CD4-positive, alpha-beta T cell treated with Interleukin-2 at 100 ng/mL for 4 hours (primary cell): ENCODE measurements at regions not wholly inside any gene's neighbourhood (a gene's known extent, or its start where the extent isn't known, plus 50 kb on each side); places are given as distances from the start of the nearest gene placed in this dataset.
"Not testable (repeated sequence)": the region's sequence is repeated elsewhere in the genome, so short reads cannot be mapped to it uniquely, and the experiment has no call there.

ENCODE experiments used
- DNase-seq: peaks from one replicate; pipeline ENCODE4 v3.0.0-alpha.2; 2020; ENCODE audit warnings: low spot score

DNA sequence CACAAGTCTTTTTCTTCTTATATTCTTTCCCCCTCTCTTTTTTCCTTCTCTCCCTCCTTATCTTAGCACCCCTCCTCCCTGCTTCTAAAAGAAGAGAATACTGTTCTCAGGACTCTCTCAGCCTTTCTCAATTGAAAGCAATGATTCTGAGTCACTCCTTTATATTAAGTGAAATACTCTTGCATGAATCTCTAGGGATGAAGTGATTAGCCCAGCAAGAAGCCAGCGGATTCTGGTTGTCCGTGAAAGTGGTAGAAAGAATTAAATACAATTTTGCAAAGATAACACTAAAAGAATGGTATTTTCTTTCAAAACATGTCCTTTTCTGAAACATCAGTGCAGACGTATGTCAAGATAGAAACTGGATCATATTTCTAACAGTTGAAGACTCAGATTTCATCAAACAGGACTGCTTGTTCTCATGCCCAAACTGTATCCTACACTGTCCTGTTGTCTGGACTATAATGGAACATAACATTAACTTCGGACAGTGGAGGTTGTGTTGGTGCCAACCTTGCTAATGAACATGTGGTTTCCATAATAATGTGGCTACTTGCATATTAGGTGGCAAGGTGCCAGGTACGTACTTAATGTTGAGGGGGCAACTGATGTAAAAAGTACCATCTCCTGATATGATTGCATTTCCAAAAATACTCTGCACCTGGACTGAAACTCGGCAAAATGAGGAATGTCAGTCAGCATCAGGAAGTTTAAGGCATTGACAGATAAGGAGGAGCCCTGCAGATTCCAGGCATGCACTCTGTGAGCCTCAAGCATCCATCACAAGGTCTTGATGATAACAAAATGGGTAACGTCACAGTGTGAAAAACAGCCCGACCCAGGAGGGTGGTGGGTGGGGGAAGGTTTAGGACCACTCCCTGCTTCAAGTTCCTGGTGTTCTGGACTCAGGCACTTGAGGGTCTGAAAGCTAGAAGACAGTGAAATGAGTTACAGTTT is 357.2 kb downstream of the DLEU7 start:
- DNase-seq, result no peak

DNA sequence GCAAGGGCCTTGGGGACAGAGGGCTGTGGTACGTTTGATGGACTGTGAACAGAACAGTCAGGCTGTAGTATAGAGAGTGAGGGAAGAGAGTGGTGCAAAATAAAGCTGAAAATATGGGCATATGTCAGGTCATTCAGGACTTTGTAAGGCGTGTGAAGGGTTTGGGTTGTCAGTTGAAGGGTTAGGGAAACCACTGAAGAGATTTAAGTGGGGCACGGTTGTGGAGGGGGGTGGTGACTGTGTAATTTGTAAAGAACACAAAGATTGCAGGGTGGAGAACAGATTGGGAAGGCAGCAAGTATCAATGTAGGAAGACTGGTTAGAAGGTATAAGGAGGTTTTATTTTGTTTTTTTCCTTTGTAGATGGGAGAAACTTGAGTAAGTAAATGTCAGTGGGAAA is 349.8 kb downstream of the DLEU7 start:
- DNase-seq, result no peak

DNA sequence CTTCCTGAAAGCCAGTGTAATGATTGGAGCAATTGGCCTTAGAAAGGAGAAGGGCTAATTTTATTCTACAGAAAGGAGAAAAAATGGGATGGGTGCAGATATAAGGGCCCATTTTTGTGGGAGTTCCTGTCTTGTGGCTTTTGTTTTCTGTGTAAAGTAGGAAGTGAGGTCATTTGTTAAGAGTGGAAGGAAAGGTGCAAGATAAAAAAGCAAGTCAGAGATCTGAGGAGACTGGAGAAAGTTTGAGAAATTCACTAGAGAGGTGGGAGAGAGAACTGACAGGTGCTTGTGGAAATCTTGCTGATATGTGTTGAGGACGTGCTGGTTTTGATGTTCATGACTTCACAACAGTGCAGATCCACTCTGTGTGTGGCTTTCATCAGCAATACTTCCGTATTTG is 349.4 kb downstream of the DLEU7 start:
- DNase-seq, result no peak

DNA sequence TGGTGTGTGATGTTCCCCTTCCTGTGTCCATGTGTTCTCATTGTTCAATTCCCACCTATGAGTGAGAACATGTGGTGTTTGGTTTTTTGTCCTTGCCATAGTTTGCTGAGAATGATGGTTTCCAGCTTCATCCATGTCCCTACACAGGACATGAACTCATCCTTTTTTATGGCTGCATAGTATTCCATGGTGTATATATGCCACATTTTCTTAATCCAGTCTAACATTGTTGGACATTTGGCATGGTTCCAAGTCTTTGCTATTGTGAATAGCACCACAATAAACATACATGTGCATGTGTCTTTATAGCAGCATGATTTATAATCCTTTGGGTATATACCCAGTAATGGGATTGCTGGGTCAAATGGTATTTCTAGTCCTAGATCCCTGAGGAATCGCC is 340.3 kb downstream of the DLEU7 start:
- not testable (repeated sequence) for DNase-seq

DNA sequence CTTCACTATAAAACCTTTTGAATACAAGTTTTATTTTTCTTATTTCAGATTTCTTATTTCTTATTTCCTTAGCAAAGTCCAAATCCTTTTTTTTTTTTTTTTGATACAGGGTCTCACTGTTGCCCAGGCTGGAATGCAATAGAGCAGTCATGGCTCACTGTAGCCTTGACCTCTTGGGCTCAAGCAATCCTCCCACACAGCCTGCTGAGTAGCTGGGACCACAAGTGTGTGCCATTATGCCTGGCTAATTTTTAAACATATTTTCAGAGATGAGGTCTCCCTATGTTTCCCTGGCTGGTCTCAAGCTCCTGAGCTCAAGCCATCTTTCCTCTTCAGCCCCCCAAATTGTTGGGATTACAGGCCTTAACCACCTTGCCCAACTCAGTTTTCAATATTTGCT is 334.3 kb downstream of the DLEU7 start:
- DNase-seq, result no peak

DNA sequence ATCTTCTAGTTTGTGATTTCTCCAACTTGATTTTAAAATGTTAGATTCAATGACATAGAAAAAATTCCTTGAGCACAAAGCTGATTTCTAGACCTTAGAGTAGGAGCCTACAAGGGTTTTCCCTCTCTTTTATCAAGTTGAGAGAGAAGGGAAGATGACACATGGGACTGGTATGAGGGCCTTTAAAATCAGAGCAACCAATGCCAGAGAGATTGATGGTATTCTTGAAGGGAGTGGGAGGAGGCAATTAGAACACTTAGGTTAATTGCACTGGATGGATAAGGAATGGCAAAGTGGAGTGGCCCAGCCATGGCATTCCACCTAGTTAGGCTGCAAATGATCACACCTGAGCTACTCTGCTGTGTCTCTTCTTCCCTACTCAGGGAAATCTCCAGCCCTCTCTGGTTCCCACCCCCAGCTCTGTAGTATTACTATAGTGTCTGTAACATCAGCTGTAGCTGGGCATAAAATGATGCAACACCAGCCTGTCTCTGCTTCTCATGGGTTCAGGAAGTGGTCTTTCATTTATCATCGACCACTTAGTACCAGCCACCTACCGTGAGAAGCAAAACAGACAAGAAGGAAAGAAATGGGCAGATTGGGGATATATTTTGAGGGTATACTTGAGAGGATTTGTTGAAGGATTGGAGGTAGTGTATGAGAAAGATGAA is 333.6 kb downstream of the DLEU7 start:
- no peak for DNase-seq

DNA sequence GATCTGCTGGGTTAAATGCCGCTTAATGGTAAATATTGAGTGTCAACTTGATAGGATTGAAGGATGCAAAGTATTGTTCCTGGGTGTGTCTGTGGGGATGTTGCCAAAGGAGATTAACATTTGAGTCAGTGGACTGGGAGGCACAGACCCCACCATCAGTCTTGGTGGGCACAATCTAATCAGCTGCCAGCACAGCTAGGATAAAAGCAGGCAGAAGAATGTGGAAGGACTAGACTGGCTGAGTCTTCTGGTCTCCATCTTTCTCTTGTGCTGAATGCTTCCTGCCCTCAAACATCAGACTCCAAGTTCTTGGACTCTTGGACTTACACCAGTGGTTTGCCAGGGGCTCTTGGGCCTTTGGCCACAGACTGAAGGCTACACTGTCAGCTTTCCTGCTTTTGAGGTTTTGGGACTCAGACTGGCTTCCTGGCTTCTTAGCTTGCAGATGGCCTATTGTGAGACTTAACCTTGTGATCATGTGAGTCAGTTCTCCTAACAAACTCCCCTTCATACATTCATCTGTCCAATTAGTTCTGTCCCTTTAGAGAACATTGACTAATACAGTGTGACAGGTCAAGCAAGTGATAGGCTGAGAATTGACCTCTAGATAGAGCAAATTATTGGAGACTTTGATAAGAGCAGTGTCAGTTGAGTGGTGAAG is 332.5 kb downstream of the DLEU7 start:
- not testable (repeated sequence) for DNase-seq

DNA sequence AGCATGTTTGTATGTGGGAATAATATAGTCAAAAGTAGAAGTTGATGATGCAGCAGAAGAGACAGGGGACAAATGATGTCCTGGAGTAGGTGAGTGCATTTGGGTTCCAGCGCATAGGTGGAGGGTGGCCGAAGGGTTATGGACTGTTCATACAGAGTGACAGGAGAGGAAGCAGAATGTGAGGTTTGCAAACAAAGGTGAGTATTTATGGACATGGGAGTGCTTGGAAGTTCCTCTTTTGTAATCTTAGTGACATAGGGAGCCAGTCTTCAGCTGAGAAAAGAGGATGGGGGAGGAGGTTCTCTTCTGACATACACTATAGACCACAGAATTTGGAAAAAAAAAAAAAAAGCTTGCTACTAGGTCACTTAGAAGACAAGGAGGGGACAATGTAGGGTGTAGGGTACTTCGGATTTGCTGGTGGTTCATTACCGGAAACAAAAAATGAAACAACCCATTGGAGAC is 331.6 kb downstream of the DLEU7 start:
- peak; percentile 16 for DNase-seq

DNA sequence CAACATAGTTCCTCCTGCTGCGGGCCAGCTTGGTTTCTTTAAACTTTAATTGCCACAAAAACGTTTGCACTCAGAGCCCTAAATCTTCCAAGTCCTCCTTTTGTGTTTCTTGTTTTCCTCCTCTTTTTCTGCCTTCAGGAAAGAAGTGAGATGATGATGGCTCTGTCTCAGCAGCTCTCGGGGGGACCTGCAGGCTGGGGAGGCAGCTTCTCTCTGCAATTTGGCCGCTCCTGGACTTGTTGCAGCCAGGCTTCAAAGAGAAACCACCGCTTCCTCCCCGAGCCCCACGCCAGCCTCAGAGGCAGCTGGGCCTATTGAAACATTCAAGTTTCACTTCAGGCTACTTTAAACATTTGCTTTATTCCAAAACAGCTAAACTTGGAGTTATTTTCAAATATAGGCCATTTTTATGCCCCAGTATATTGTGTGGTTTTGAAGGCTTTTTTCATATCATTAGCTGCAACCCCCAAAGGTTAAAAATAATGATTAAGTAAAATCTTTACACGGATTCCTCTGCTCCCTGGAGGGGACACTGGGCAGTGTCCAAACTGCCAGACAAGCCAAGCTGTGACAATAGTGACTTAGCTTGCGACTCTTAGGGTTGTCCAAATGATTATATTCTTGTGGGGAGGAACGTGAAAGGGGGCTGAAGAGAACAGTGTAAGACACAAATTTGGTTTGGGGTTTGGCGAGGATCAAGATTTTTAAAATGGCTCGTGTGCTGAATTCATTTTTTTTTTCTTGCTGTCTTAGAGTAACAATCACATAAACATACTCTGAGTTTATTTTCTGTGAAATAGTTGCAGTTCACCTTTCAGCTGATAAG is 330.8 kb downstream of the DLEU7 start:
- DNase-seq, result peak; percentile 47

DNA sequence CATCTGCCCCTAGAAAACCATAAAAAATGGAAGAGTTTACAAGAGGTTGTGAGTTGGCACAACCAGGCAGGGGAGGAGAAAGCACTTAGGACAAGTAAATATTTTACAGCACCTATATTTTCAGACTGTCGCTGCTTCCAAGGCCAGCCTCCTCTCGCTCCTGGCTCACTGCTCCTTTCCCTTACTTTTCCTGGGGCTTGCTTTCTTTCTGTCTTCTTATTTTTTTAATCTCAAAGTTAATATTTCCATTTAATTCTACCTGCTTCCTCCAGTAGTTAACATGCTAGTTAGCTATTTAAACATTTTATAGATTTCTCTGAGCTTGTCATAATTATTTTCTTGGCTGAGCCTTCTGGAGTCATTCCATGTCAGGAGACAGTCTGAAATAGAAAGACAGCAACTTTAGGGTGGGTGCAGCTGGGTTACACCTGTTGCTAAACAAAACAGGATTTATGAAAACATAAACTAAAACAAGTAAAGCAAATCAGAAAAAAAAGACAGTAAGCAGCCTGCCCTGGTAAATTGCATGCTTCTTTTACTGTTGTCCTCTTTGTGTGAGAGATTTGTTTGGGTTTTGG is 330.1 kb downstream of the DLEU7 start:
- DNase-seq, result no peak

DNA sequence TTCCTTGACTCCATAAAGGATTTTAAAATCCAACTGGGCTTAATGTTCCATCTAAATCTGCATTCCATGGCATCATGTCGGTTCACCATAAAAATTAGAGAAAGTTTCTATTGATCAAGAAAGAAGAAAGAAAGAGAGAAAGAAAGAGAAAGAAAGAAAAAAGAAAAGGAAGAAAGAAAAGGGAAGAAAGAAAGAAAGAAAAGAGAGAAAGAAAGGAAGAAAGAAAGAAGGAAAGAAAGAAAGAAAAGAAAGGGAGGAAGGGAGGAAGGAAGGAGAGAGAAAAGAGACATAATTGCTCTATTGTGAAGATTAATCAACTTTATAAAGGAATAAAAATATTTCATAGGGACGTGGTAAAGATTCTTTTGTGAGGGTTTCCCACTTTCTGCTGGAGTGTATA is 329.2 kb downstream of the DLEU7 start:
- no peak for DNase-seq

DNA sequence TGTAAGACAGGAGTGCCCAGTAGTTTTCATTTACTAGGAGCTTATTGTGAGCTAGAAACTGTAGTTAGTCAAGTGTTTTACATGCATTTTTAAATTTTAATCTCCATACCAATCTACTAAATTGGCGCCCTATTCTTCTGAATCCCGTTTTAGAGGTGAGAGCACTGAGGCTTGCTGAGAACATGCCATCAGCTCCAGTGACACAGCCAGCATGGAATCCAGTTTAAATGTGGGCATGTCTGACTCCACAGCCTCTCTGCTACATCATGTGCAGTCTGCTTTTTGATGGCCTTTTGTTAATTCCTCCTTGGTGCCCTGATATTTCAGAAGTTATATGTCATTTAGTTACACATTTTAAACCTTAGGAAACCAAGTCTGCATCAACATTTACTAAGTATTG is 325.4 kb downstream of the DLEU7 start:
- no peak for DNase-seq

DNA sequence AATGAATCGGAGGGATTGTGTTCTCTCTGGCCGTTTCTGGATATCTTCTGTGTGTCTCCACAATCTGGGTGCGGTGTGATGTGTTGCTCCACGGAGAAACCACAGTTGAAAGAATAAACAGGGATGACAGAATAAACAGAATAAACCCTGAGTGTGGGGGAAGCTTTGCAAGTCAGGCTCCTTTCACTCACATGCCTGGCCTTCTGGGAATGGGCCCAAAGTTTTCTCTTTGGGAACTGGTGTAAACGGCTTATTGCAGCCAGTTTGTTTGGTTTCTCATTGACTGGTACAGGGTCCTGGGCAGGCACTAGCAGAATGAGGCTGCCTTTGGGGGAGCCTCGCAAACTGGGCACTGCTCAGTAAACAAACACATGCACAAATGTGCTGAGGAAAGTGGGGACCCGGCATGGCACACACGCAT is 324.7 kb downstream of the DLEU7 start:
- no peak for DNase-seq

DNA sequence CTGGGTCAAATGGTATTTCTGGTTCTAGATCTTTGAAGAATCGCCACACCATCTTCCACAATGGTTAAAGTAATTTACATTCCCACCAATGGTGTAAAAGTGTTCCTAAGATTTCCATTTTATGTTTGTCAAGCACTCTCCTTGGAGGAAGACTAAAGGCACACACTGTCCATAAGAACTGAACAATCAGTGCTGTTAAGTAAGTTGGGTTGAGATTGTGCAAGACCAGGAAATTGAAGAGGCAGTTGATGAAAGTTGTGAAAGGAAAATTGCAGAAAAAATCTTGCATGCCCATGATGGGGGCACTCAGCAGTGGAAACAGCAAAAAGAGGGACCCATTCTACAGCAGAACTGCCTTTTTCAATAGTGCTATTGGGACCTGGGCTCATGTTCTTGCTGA is 323.6 kb downstream of the DLEU7 start:
- no peak for DNase-seq

DNA sequence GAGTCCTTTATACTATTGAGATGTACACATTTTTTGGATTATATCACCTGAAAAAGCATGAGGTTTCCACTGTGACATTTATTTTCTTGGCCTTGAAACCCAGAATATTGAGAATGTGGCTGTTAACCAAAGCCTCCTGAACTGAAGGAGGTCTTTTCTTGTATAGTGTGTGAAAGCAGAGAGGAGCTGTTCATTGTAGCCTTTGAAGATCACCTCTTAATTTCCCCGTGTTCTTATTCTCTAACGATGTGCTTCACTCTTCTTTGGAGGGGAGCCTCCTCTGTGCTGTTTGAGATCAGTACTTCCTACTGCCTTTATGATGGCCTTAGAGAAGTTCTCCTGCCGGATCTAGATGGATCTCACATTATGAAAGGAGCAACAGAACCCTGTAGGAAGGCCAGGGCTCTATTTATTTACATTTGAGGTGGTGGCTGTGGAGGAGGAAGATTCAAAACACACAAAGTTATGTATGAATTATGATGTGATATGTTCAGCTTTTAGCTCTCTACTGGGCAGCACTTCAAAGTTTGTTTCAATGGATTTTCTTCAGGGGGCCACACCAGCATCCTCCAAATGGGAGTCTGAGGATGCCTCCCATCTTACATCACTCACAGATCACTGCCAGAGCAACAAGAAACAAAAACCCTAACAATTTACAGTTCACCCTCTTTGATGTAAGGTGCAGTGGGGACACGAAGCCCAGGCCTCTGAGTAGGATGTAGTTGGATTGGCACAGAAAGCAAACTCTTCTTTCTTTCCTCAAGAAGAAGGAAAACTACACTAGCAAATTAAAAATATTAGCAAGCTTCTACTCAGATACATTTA is 322.3 kb downstream of the DLEU7 start:
- DNase-seq, result no peak

DNA sequence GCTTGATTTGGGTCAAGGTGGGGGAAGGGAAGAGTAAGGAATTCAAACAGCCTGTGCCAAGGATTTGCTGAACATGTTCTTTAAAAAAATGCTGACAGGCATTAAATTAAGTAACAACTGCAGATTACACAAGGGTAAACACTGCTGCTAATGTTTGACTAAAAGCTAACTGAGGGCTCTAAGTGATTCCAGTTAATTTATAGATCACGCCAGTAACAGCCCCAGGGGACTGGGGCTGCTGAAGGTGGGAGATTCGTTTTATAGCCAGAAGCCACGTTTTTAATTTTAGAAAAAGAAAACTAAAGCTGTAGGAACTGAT is 321.7 kb downstream of the DLEU7 start:
- no peak for DNase-seq

DNA sequence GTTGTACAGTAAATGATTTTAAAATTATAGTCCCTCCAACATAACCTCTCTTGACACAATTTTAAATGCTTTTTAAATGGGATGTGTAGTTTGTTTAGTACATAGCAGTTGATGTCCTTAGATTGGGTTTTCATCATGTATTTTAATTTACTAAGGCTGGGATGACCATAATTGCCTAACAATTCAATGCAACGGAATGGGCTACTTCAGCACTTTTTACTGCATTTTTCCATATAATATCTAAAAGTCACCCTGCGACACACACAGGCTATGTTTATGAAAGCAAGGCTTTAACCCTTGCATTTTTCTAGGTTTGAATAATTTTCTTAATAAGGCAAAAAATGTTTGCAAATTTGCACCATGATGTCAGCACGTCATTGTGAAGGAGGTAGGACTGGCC is 321.0 kb downstream of the DLEU7 start:
- DNase-seq, result no peak

DNA sequence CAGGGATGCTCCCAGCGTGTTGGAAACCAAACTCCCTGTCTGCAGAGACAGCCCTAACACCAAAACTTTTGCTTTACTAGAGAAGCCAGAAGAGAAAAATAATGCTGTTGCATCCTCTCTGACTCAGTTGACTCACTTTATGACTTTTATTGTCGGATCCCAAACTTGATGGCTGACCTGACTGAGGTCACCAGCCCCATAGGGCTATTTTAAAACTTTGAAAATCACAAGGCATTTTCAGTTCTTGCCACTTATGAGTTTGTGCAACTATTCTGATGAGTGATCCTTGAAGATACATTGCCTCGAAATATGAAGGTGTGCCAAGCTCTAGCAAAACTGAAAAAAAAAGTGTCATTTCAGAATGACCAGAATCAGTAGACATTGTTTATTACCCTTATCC is 320.2 kb downstream of the DLEU7 start:
- DNase-seq, result no peak

DNA sequence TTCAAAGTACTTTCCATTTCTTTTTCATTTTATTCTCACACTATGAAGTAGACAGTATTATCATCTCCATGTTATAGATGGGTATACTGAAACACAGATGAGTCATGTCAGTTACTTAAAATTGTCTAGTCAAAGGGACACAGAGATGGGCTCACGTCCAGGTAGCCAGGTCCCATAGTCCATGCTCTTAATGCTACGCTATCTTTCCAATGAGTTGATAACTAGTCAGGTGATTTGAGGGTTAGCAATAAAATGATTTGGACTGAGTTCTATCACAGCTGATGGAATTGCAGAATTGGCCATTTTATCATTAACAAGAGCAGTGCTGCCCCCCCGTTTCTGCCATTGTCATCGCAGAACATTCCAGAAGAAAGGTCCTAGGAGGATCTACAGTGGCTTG is 318.9 kb downstream of the DLEU7 start:
- no peak for DNase-seq

DNA sequence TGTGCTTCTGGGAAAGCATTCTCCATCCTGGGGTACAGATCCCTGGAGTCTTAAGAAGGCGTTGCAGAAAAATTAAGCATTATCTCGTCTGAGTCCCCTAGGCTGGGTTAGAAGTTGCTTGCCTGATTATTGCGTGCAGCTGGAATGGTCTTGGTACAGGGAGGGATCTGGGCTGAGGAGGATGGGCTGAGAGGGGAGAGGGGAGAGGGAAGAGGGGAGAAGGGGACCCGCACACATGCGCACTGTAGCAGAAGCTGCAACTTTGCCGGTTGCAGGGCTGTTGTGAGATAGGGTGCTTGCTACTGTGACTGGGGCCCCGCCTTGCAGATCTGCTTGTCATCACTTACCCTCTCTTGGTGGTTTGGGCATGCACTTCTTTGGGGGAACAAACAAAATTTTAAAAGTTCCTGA is 316.8 kb downstream of the DLEU7 start:
- DNase-seq, result no peak

DNA sequence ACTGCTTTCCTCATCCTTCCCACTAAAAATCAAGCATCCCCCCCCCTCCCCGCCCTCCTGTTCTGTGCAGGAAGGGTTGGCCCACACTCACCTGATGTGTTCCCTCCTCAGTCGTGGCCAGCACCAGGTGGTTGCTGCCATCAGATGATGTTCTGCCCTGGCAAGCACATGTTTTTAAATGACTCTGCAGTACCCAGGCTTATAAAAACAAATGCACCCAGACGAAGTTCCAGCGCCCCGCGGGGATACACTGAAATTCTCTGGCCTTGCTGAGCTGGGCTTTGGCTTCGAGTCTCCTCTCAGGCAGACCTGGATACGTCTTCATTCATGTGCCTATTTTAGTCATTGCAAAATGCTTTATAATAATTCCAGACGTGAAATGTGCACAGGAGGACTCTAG is 316.3 kb downstream of the DLEU7 start:
- DNase-seq, result no peak
